ENCODE measurements at regions not wholly inside any gene's neighbourhood (a gene's known extent, or its start where the extent isn't known, plus 50 kb on each side); places are given as distances from the start of the nearest gene placed in this dataset.
A peak's percentile ranks its signal among the peaks of the same experiment; 100 is the strongest.

GRCh38 chr7:89477991-89478390 lies 676.3 kb upstream of the STEAP1 start:
- Histone ChIP-seq H3K4me2 (no peak overlapping the region), H3K4me3 (no peak overlapping the region), H2AFZ (0 out of 2 replicates have a peak overlapping the region, but pooled peaks have one; percentile 6), H3F3A (replicated peaks; ENCODE audit: low read depth) (no peaks in the 10 kb centered on the region), H4K20me1 (replicated peaks; ENCODE audit: insufficient read depth) (no peaks in the 10 kb centered on the region), H3K27ac (ENCODE audit: low read depth) (no peak overlapping the region), H3K27me3 (ENCODE audit: insufficient read depth) (no peaks in the 10 kb centered on the region), H3K4me1 (ENCODE audit: insufficient read depth) (no peaks in the 10 kb centered on the region), H3K36me3 (ENCODE audit: insufficient read depth) (no peaks in the 10 kb centered on the region), H3K9me2 (ENCODE audit: insufficient read depth) (no peaks in the 10 kb centered on the region), H3K79me2 (replicated peaks; ENCODE audit: insufficient read depth) (no peaks in the 10 kb centered on the region)
- ATAC-seq (peak; percentile 53), DNase-seq (ENCODE audit: low spot score) (peak; percentile 32)
- Mint-ChIP-seq H3K27me3 (ENCODE audit: insufficient read depth, low read depth, poor library complexity) (no peaks in the 10 kb centered on the region), H3K4me1 (no peaks in the 10 kb centered on the region), H3K9me3 (no peaks in the 10 kb centered on the region), H3K4me3 (no peak overlapping the region), H3K27ac (no peak overlapping the region), H3K36me3 (ENCODE audit: low read depth) (no peaks in the 10 kb centered on the region)
- TF ChIP-seq ZNF462 (CRISPR knock-in tag; IDR thresholded peaks at IDR 0.05) (no peak), POLR2AphosphoS5 (IDR thresholded peaks at IDR 0.05; ENCODE audit: low read depth) (no peak)

GRCh38 chr7:89495704-89496103 lies 658.6 kb upstream of the STEAP1 start:
- H3K4me1 ChIP-seq (ENCODE audit: insufficient read depth): no peaks in the 10 kb centered on the region
- no peaks in the 10 kb centered on the region for H4K20me1 ChIP-seq (replicated peaks; ENCODE audit: insufficient read depth)
- DNase-seq (ENCODE audit: low spot score): no peak
- no peak overlapping the region for H2AFZ ChIP-seq
- H3K27me3 ChIP-seq (ENCODE audit: insufficient read depth): no peaks in the 10 kb centered on the region
- H3K4me2 ChIP-seq: no peak overlapping the region
- no peaks in the 10 kb centered on the region for H3K27me3 Mint-ChIP-seq (ENCODE audit: insufficient read depth, low read depth, poor library complexity)
- no peaks in the 10 kb centered on the region for H3K4me1 Mint-ChIP-seq
- no peak for ATAC-seq
- no peaks in the 10 kb centered on the region for H3K9me3 Mint-ChIP-seq
- no peak overlapping the region for H3K27ac Mint-ChIP-seq
- H3K36me3 ChIP-seq (ENCODE audit: insufficient read depth): no peaks in the 10 kb centered on the region
- H3K9me2 ChIP-seq (ENCODE audit: insufficient read depth): no peaks in the 10 kb centered on the region
- H3F3A ChIP-seq (replicated peaks; ENCODE audit: low read depth): no peaks in the 10 kb centered on the region
- H3K4me3 Mint-ChIP-seq: no peak overlapping the region
- H3K4me3 ChIP-seq: no peak overlapping the region
- no peak overlapping the region for H3K27ac ChIP-seq (ENCODE audit: low read depth)
- TF ChIP-seq ZNF114 (CRISPR knock-in tag; IDR thresholded peaks at IDR 0.05): no peak
- H3K36me3 Mint-ChIP-seq (ENCODE audit: low read depth): no peaks in the 10 kb centered on the region
- H3K79me2 ChIP-seq (replicated peaks; ENCODE audit: insufficient read depth): no peaks in the 10 kb centered on the region
